Mesothelial cell of epicardium (in vitro differentiated cells): ENCODE measurements at regions not wholly inside any gene's neighbourhood (a gene's known extent, or its start where the extent isn't known, plus 50 kb on each side); places are given as distances from the start of the nearest gene placed in this dataset.

ENCODE experiments used
- DNase-seq, 2 experiments: peaks; one replicate each; pipeline ENCODE4 v3.0.0; 2021; ENCODE audit warnings: low spot score in 2 of 2; ENCODE audit not compliant: unreplicated experiment in 2 of 2
- H3K27ac Mint-ChIP-seq: 2 replicates; pipeline ENCODE4 v1.8.0; 2021; ENCODE audit warnings: mixed read lengths
- H3K27me3 Mint-ChIP-seq: 2 replicates; pipeline ENCODE4 v1.8.0; 2021; ENCODE audit warnings: low read depth, mixed read lengths
- H3K36me3 Mint-ChIP-seq: 2 replicates; pipeline ENCODE4 v1.8.0; 2021; ENCODE audit warnings: mixed read lengths
- H3K4me1 Mint-ChIP-seq: 2 replicates; pipeline ENCODE4 v1.8.0; 2021; ENCODE audit warnings: mixed read lengths
- H3K4me3 Mint-ChIP-seq: 2 replicates; pipeline ENCODE4 v1.8.0; 2021; ENCODE audit warnings: mild to moderate bottlenecking, moderate library complexity, mixed read lengths
- H3K9me3 Mint-ChIP-seq: 2 replicates; pipeline ENCODE4 v1.8.0; 2021; ENCODE audit warnings: mixed read lengths
- TF ChIP-seq, protein P1 (sequence below): fragments of 200-600 bp; sonication (generic); IDR thresholded peaks from one replicate; pipeline ENCODE4 v1.5.0; 2021; ENCODE audit warnings: antibody characterized with exemption; ENCODE audit not compliant: unreplicated experiment

DNA sequence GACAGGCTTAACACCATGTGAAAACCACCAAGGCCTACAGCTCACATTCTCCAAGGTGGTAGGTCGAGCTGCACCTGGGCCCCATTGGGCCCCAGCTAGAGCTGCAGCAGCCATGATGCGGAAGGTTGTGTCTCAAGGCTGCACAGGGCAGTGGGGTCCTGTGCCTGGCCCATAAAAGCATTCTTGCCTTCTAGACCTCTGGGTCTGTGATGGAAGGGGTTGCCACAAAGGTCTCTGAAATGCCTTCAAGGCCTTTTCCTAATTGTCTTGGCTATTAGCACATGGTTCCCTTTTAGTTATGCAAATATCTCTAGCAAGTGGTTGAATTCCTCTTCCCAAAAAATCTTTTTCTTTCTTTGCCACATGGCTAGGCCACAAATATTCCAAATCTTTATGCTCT lies 52.5 kb upstream of the C11orf58 start:
- Mint-ChIP-seq H3K27ac (no peak overlapping the region), H3K27me3 (peaks cover 7% of the 10 kb centered on the region), H3K4me1 (no peaks in the 10 kb centered on the region), H3K4me3 (no peak overlapping the region), H3K9me3 (peaks cover 9% of the 10 kb centered on the region), H3K36me3 (no peaks in the 10 kb centered on the region)
- TF ChIP-seq, protein P1, sequence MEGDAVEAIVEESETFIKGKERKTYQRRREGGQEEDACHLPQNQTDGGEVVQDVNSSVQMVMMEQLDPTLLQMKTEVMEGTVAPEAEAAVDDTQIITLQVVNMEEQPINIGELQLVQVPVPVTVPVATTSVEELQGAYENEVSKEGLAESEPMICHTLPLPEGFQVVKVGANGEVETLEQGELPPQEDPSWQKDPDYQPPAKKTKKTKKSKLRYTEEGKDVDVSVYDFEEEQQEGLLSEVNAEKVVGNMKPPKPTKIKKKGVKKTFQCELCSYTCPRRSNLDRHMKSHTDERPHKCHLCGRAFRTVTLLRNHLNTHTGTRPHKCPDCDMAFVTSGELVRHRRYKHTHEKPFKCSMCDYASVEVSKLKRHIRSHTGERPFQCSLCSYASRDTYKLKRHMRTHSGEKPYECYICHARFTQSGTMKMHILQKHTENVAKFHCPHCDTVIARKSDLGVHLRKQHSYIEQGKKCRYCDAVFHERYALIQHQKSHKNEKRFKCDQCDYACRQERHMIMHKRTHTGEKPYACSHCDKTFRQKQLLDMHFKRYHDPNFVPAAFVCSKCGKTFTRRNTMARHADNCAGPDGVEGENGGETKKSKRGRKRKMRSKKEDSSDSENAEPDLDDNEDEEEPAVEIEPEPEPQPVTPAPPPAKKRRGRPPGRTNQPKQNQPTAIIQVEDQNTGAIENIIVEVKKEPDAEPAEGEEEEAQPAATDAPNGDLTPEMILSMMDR = no peak
- DNase-seq = no peak

GRCh38 chr11:16678466-16679116 lies 59.9 kb upstream of the C11orf58 start:
- TF ChIP-seq, protein P1 = no peak

GRCh38 chr11:16669799-16670415 lies 68.5 kb upstream of the C11orf58 start:
- H3K9me3 Mint-ChIP-seq = peaks cover 47% of the 10 kb centered on the region
- DNase-seq = no peak
- H3K36me3 Mint-ChIP-seq = peaks cover 4% of the 10 kb centered on the region
- TF ChIP-seq, protein P1 = no peak
- no peak overlapping the region for H3K4me3 Mint-ChIP-seq
- no peak overlapping the region for H3K27ac Mint-ChIP-seq
- H3K4me1 Mint-ChIP-seq = no peaks in the 10 kb centered on the region
- no peaks in the 10 kb centered on the region for H3K27me3 Mint-ChIP-seq

More at GRCh38 chr11:16678466-16679116, 59.9 kb upstream of the C11orf58 start:
- Mint-ChIP-seq H3K36me3 (no peaks in the 10 kb centered on the region), H3K4me1 (no peaks in the 10 kb centered on the region), H3K27me3 (peaks cover 13% of the 10 kb centered on the region), H3K4me3 (no peak overlapping the region), H3K9me3 (peaks cover 27% of the 10 kb centered on the region), H3K27ac (no peak overlapping the region)
- DNase-seq = no peak

DNA sequence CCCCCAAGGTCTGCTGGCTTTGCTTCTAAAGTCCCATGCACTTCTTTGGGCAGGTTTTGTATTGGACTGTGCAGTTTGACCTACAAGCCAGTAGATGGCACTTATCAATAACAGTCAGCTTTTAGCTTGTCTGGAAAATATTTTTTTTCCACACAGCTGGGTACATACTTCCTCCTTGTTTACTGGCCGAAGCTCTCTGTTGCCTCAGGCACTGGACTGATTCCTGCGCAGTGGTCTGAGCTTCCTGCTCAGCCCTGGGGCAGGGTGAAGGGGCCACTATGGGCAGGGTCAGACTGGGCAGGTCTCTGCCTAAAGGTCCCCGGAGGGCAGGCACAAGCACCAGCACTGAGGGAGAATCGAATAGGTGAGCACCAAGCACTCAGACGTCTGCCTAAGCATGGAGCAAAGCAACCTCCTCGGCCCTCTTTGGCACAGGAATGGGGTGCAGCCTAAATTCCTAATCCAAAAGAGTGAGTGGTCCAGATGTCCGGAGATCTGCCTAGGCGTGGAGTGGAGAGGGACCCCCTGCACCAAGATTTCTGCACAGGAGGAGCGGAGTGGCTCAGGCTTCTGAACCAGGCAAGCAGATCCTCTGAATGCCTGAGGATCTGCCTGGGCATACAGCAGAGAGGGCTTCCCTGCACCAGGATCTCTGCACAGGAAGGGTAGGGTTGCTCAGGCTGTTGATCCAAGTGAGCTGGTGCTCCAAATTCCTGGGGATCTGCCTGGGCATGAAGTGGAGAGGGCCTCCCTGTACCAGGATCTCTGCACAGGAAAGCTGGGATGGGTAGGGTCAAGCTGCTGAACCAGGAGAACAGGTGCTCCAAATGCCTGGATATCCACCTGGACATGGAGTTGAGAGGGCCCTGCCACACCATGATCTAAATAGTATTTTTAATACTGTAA lies 105.9 kb upstream of the C11orf58 start:
- no peak overlapping the region for H3K4me3 Mint-ChIP-seq
- no peak overlapping the region for H3K27ac Mint-ChIP-seq
- H3K9me3 Mint-ChIP-seq = peaks cover 38% of the 10 kb centered on the region
- H3K36me3 Mint-ChIP-seq = peaks cover 4% of the 10 kb centered on the region
- TF ChIP-seq, protein P1 = peak; percentile 40
- DNase-seq = no peak
- no peaks in the 10 kb centered on the region for H3K4me1 Mint-ChIP-seq
- peaks cover 20% of the 10 kb centered on the region for H3K27me3 Mint-ChIP-seq

- peaks cover 32% of the 10 kb centered on the region for H3K9me3 Mint-ChIP-seq
- H3K4me3 Mint-ChIP-seq = no peak overlapping the region
- no peaks in the 10 kb centered on the region for H3K4me1 Mint-ChIP-seq
- TF ChIP-seq, protein P1 = no peak
- peaks cover 29% of the 10 kb centered on the region for H3K27me3 Mint-ChIP-seq
- no peak overlapping the region for H3K27ac Mint-ChIP-seq
- H3K36me3 Mint-ChIP-seq = peaks cover 2% of the 10 kb centered on the region
- no peak for DNase-seq
Observed at GRCh38 chr11:16630651-16631050, 107.8 kb upstream of the C11orf58 start.
